Left lobe of liver (tissue), 2 donors: ENCODE measurements at regions not wholly inside any gene's neighbourhood (a gene's known extent, or its start where the extent isn't known, plus 50 kb on each side); places are given as distances from the start of the nearest gene placed in this dataset.

Source experiments
- ATAC-seq: fragments of 200-7000 bp; cut with Tn5 transposase; one replicate; pipeline ENCODE4 v1.9.1; 2020; ENCODE audit warnings: mild to moderate bottlenecking, moderate library complexity
- DNase-seq: peaks from one replicate; pipeline ENCODE4 v3.0.0-alpha.2; 2020; ENCODE audit warnings: low spot score
- donor health status: DM: no; HTN: no; CAD: no; lungs with moderate emphysema.
- donor health status: DM: no; HTN: yes; CAD: no.

- ATAC-seq = peak; percentile 37
These were observed 84.5 kb upstream of the PRNP start for GRCh38 chr20:4601630-4602296.

GRCh38 chr20:4600308-4601014 lies 85.8 kb upstream of the PRNP start:
- ATAC-seq = no peak
- no peak for DNase-seq

More at GRCh38 chr20:4601630-4602296, 84.5 kb upstream of the PRNP start:
- no peak for DNase-seq

DNA sequence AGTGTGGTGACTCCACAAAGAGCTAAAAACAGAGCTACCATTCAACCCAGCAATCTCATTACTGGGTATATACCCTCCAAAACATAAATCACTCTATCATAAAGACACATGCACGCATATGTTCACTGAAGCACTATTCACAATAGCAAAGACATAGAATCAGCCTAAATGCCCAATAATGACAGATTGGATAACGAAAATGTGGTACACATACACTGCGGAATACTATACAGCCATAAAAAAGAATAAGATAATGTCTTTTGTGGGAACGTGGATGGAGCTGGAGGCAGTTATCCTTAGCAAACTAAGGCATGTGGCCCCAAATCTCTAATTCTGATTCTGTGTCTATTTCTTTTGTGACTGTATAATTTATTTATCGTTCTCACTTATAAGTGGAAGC lies 89.0 kb upstream of the PRNP start:
- DNase-seq (no peak), ATAC-seq (no peak)

DNA sequence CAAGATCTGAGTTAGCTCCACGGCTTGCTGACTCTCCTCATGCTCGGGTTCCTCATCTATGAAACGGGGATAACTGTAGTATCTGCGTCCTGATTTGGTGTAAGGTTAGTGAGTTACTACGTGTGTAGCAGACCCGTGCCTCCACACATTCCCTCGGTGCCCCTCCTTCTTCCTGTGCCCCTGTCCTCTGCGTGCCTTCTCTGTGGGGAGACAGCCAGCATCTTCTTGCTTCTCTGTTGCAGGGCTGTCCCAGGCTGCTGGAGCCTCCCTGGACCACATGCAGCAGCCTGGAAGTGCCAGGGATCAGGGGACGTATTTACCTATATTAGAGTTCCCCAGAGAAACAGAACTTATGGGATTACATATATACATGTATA lies 93.1 kb upstream of the PRNP start:
- no peak for DNase-seq
- ATAC-seq = no peak

DNA sequence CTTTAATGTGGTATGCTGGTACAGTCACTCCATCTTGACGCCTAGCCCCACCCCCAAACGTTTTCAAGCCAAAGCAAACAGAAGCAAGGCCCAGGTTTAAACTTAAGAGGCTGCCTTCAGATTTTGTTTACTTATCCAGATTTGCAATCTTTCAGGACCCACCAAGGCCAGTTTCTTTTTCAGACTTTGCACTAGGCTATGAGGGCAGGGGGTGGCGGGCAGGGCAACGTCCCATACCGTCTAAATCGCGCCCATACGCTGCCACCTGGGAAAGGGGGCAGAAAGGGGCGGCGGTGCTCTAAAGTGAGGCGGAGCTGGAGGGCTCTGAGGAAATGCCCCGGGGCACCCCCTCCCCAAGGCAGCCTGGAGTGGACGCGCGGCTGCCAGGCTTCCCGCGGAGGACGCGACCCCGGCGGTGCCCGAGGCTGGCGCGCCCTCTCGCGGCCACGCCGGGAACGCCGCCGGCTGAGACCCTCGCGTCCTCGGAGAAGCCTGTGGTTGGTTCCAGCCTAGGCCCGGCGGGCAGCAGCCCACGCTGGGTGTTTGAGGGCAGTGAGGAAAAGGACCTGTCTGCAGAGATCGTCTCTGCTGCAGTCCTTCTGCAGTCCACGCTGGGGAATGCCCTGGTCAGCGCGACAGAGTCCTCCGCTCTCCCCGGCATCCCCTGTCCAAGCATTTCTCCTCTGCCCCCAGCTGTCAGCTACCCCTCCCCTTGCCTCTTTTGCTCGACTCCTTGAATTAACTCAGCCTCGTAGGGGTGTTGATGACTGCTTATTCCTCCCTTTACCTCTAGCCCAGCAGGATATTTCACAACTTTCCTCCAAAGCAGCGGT lies 93.7 kb upstream of the PRNP start:
- DNase-seq (no peak), ATAC-seq (peak; percentile 96)

GRCh38 chr20:4591975-4592315 lies 94.3 kb upstream of the PRNP start:
- ATAC-seq = no peak
- DNase-seq = no peak

DNA sequence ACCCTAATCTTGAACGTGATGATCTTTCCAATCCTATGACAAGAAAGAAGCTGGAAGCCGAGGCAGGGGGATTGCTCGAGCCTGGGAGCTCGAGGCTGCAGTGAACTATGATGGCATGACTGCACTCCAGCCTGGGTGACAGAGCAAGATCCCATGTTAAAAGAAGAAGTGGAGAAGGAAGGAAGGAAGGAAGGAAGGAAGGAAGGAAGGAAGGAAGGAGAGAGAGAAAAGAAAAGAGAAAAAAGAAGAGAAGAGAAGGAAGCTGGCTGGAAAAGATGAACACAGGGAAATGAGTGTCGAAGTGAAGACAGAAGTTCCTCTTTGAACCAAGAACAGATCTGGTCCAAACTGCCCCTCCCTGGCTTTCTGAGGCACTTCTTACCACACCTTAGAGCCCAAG lies 100.5 kb upstream of the PRNP start:
- ATAC-seq = no peak

DNA sequence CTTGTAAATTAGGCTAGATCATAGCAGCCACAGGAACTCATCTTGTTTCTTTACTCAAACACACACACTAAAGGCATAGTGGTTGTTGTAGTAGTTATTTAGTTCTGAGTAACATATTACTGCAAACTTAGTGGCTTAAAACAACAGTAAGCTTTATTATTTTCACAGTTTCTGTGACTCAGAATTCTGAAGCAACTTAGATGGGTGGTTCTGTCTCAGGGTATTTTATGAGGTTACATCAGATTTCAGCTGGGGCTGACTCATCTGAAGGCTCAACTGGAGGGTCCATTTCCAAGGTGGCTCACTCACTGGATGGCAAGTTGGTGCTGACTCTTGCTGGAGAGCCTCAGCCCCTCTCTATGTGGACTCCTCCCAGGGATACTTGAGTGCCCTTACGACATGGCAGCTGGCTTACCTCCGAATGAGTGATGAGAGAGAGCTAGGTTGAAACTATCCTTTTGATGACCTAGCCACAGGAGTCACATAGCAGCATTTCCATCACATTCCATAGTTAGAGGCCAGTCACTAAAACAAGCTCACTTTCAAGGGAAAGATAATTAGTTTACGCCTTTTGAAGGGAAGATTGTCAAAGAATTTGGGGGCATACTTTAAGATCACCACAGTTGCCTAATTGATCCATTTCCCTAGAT lies 101.0 kb upstream of the PRNP start:
- DNase-seq (no peak), ATAC-seq (no peak)

More for the DNA sequence above, 100.5 kb upstream of the PRNP start:
- DNase-seq = no peak

DNA sequence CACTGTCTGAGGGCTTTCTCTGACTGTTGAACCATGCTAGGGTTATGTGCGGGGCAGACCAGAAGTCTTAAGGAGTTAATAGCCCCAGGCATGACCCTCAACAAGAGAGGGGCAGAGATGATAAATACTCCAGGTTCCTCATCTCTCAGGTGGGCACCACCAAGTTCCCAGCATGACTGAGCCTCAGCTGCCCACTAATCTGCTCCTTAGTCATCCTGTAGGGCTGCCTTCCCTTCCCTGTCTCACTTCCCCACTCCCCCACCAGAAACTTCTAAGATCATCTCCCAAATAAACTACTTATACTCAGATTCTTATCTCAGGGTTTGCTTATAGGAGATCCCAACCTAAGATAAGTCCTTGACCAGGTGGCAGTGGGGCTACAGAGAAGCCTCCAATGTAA lies 101.7 kb upstream of the PRNP start:
- no peak for ATAC-seq
- no peak for DNase-seq

DNA sequence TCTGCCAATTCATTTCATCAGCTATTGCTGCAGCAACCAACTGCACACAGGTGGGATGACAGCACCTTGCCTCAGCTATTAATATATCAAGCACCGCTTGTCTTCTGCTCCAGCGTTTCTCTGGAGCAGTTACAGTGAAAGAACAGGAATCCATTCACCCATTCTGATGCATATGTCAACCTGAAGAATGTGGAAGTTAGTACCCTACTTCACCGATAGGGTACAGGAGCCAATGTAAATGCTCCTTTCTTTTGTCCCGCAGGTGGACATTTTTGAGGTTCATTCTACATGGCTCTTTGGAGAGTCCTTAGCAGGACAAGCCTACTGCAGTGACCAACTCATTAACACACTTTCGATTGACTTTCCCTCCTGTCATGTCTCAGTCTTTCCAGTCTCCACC lies 104.4 kb upstream of the PRNP start:
- ATAC-seq (no peak), DNase-seq (no peak)

GRCh38 chr20:4578375-4578774 lies 107.9 kb upstream of the PRNP start:
- ATAC-seq (no peak), DNase-seq (no peak)

DNA sequence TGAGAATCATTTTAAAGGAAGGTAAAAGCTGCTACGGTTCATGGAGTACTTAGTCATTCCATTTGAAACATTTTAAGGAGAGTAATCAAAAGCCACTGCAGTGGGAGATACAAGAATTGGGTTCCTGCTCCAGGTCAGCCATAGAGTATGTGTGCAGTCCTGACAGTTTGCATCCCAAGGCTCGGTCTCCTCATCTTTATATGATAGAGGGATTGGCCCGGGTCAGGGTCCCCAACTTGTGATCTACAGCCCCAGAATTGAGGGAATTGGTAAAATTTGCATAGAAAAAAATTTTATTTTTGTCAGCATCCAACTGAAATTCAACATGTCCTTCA lies 111.9 kb upstream of the PRNP start:
- no peak for ATAC-seq
- no peak for DNase-seq

DNA sequence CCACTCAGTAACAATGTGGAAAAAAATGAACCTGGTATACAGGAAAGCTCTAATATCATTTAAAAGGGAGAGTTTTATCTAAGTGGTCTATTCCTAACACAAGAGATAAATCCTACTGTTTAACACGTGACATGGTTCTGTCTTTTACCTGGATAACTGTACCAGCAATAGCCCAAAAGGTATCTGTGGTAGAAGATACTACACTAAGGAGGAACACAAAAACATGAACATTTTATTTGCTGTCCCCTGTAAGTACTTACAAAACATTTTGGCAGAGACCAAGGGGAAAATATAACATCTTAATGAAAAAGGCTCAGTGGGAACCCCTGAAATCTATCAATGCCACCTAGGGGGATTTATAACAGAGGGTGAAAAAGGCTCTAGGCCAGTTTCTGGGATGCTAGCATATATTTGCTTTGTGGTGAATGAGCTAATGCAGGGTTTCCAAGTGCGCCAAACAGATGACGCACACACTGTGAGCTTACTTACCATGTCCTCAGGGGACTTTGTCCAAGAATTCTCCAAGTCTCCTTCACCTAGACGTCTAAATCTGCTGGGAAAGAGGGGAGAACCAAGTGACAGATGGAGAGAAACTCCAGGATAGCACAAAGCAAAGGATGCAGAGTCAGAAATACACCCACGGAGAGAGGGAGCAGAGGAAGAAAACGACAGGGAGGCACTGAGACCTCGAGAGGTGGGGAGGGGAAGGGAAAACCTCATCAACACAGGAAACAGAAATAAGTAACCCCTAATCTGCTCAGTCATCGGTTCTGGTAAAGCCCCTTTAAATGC lies 112.5 kb upstream of the PRNP start:
- DNase-seq = no peak
- ATAC-seq = no peak

DNA sequence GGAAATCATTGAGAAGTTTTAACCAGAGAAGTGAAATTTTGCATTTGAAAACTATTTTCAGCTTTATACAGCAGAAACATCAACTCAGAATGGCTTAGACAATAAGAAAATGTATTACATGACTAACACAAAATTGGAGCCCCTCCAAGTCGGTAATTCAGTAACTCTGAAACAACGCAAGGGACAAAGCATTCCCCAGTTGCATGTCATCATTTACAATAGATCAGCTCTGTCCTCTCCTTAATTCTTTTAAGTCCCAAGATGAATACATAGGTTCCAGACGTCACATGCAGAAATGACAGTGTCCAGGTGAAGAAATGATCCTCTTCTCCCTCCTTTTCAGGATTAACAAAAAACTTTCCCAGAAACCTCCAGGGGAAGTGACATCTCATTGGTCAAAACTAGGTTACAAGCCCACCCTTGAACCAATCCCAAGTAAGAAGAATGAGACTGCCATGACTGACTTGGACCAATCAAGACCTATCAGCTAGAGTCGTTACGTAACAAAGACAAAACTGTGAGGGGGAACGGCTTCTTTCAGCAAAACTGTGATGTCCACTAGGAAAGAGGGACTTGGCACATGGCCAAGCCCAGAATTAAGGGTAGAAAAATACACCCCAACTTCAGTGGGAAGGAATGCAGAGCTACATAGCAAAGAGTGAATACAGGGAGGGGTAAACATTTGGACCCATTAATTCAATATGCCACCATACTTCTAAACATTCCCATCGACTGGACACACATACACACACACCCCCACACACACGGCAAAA lies 114.3 kb upstream of the PRNP start:
- ATAC-seq (no peak), DNase-seq (no peak)

DNA sequence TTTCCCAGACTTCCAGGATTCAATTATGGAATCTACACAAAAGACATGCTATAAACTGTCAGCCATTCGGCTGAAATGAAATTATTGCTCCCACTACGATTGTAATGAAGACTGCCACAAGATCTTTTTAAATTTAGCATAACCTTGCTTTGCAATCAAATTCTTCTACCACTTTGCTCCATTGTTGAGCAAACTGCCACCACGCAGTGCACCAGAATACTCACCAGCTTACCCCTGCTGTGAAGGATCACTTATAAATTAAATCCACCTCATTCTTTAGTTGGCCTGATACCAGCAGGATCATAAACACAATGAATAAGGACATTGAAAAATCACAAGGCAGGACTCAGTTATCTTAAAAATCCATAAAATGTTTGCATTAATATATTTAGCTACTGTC lies 116.4 kb upstream of the PRNP start:
- no peak for ATAC-seq
- DNase-seq = no peak

DNA sequence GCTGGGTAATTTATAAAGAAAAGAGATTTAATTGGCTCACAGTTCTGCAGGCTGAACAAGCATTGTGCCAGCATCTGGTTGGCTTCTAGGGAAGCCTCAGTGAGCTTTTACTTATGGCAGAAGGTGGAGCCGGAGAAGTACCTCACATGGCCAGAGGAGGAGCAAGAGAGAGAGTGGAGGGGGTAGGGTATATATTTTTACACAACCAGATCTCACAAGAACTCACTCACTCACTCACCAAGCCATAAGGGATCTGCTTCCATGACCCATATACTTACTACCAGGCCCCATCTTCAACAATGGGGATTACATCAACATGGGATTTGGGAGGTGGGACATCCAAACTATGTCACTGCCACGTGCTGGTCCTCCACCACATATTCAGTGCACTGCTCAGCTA lies 117.2 kb upstream of the PRNP start:
- DNase-seq = no peak

DNA sequence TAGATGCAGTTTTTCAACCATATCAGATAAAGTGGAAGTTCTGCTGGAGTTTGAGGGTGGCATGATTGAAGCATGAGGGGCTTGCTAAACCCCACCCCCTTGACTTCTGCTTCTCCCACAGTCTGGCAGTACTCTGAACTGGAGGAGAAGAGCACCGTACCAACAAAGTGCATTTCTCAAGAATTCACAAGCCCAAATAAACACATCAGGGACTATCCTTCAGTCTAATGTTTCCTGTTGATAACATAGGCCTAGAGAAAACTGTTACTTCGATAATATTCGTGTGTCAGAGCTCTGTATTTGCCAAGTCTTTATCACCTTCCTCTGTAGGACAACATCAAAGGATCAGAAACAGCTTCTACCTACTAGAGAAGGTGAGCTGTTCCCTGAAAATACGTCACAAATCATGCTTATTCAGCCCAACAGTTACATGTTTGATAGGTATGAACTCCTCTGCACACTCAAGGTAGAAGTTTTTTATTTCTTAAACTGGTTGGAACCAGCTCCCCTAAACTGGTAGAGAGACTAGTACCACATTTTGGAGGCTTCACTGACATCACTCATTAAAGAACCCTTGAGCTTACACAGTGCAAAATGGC lies 117.8 kb upstream of the PRNP start:
- DNase-seq (no peak), ATAC-seq (no peak)

More for the DNA sequence above, 117.2 kb upstream of the PRNP start:
- no peak for ATAC-seq

DNA sequence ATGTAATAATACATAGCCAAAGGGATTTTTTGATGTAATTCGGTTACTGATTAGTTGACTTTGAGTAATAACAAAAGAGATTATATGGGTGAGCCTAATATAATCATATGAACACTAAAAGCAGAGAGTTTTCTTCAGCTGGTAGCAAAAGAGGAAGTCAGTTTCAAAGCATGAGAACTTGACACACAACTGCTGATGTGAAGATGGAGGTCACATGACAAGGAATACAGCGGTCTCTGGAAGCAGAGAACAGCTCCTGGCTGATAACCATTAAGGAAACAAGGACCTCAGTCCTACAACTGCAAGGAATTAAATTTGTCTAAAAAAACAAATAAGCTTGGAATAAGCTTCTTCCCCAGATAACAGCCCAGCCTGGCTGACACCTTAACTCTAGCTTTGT lies 119.1 kb upstream of the PRNP start:
- ATAC-seq (no peak), DNase-seq (no peak)

DNA sequence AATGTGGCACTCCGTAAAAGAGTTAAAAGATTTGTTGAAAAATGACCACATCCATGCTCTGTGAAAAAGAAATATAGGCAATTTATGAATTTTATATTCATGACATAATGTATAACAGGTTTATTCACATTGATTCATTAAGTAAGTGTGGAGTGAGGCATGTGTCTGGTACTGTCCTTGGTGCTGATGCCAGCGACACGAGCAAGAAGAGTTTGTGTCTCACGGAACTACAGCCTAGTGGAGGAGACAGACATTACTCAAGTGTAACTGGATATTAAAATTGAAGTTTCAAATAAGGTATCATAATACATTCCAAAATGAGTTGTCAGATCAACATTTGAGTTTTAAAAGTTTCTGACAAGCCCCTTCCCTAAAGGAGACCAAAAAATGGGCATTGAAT lies 122.7 kb upstream of the PRNP start:
- no peak for DNase-seq
- ATAC-seq = peak; percentile 59

DNA sequence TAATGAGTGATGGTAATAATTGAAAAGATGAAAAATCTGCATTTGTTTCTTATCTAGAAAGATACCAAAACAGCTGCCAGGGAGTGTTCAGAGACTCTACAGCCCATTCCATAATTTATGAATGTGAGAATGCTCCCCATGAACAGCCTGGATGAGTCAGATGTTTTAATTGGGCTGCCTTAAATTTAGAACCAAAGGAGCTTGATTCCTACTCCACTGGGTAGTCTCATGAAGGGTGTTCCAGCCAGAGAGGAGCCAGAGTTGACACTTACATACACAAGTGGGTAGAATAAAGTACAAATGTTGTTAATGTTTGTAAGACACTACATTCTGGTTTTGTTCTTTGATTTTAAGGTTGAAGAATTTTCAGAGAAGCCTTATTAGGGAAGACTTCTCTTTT lies 123.2 kb upstream of the PRNP start:
- DNase-seq (no peak), ATAC-seq (no peak)
